A549 (cell line): ENCODE measurements at regions not wholly inside any gene's neighbourhood (a gene's known extent, or its start where the extent isn't known, plus 50 kb on each side); places are given as distances from the start of the nearest gene placed in this dataset.

Experiments used
- CHD4 ChIP-seq: fragments of 200-600 bp; sonication (generic); IDR thresholded peaks from 2 replicates; pipeline ENCODE4 v1.6.1; 2016; ENCODE audit warnings: antibody characterized with exemption, mild to moderate bottlenecking, borderline replicate concordance
- CTCF ChIP-seq: fragments of >200 bp; sonication (Bioruptor Twin); formaldehyde crosslinking; IDR thresholded peaks from 3 replicates; pipeline ENCODE4 v1.5.1; 2016
- ESRRA ChIP-seq: fragments of 150-350 bp; IDR thresholded peaks from 2 replicates; pipeline ENCODE4 v1.6.1; 2014; ENCODE audit warnings: mild to moderate bottlenecking, low read length, borderline replicate concordance
- JUN ChIP-seq, 2 experiments: fragments of >200 bp; sonication (Bioruptor Twin); formaldehyde crosslinking; IDR thresholded peaks; 2 replicates in 1 of 2; 3 replicates in 1 of 2; pipeline ENCODE4 v1.6.1; 2016 to 2017
- KDM1A ChIP-seq: fragments of 200-600 bp; sonication (generic); IDR thresholded peaks from 2 replicates; pipeline ENCODE4 v1.6.1; 2016; ENCODE audit warnings: low read depth, mild to moderate bottlenecking
- MAFK ChIP-seq: fragments of 450-650 bp; IDR thresholded peaks from 2 replicates; pipeline ENCODE4 v1.6.1; 2014; ENCODE audit not compliant: partially characterized antibody
- RAD21 ChIP-seq, 2 experiments: fragments of >200 bp in 1 of 2; sonication (Bioruptor Twin) in 1 of 2; formaldehyde crosslinking in 1 of 2; IDR thresholded peaks in 1 of 2; conservative IDR thresholded peaks in 1 of 2; 2 replicates in 1 of 2; 3 replicates in 1 of 2; pipeline ENCODE4 v1.6.1; 2012 to 2018; ENCODE audit warnings: inconsistent platforms in 1 of 2
- ZNF302 ChIP-seq: fragments of 250-450 bp; sonication (Bioruptor Pico); IDR thresholded peaks from 2 replicates; pipeline ENCODE4 v1.9.0; 2021; ENCODE audit warnings: inconsistent platforms, mild to moderate bottlenecking, moderate library complexity
- TF ChIP-seq, protein P1 (sequence below): fragments of 200-600 bp; sonication (generic); IDR thresholded peaks from 2 replicates; pipeline ENCODE4 v1.6.1; 2016; ENCODE audit warnings: antibody characterized with exemption, mild to moderate bottlenecking, moderate library complexity

DNA sequence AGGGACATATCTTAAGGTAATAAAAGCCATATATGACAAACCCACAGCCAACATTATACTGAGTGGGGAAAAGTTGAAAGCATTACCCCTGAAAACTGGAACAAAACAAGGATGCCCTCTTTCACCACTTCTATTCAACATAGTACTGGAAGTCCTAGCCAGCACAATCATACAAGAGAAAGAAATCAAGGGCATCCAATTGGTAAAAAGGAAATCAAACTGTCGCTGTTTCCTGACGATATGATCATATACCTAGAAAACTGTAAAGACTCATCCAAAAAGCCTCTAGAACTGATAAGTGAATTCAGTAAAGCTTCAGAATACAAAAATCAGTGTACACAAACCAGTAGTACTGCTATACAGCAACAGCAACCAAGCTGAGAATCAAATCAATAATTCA, 53.8 kb upstream of the PSME4 start:
- TF ChIP-seq KDM1A (no peak), CTCF (no peak), MAFK (no peak), JUN (IDR thresholded peaks at IDR 0.05) (no peak), ESRRA (no peak), ZNF302 (no peak), RAD21 (conservative IDR thresholded peaks at IDR 0.05 in 1 of 2, IDR thresholded peaks at IDR 0.05 in 1 of 2) (no peak), CHD4 (no peak)
- TF ChIP-seq, protein P1, sequence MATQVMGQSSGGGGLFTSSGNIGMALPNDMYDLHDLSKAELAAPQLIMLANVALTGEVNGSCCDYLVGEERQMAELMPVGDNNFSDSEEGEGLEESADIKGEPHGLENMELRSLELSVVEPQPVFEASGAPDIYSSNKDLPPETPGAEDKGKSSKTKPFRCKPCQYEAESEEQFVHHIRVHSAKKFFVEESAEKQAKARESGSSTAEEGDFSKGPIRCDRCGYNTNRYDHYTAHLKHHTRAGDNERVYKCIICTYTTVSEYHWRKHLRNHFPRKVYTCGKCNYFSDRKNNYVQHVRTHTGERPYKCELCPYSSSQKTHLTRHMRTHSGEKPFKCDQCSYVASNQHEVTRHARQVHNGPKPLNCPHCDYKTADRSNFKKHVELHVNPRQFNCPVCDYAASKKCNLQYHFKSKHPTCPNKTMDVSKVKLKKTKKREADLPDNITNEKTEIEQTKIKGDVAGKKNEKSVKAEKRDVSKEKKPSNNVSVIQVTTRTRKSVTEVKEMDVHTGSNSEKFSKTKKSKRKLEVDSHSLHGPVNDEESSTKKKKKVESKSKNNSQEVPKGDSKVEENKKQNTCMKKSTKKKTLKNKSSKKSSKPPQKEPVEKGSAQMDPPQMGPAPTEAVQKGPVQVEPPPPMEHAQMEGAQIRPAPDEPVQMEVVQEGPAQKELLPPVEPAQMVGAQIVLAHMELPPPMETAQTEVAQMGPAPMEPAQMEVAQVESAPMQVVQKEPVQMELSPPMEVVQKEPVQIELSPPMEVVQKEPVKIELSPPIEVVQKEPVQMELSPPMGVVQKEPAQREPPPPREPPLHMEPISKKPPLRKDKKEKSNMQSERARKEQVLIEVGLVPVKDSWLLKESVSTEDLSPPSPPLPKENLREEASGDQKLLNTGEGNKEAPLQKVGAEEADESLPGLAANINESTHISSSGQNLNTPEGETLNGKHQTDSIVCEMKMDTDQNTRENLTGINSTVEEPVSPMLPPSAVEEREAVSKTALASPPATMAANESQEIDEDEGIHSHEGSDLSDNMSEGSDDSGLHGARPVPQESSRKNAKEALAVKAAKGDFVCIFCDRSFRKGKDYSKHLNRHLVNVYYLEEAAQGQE = no peak
